WTC11 (cell line): ENCODE measurements at regions not wholly inside any gene's neighbourhood (a gene's known extent, or its start where the extent isn't known, plus 50 kb on each side); places are given as distances from the start of the nearest gene placed in this dataset.

Experiments
- ESRRA ChIP-seq: sonication (generic); formaldehyde crosslinking; IDR thresholded peaks from 2 replicates; pipeline ENCODE4 v1.8.1; 2022; ENCODE audit warnings: mild to moderate bottlenecking, missing genetic modification reagents, borderline replicate concordance
- TP53 ChIP-seq: sonication (generic); formaldehyde crosslinking; IDR thresholded peaks from 2 replicates; pipeline ENCODE4 v1.8.1; 2023; ENCODE audit warnings: mild to moderate bottlenecking, missing genetic modification reagents
- ZNF263 ChIP-seq: sonication (generic); formaldehyde crosslinking; IDR thresholded peaks from 2 replicates; pipeline ENCODE4 v1.8.1; 2022; ENCODE audit warnings: low read depth, mild to moderate bottlenecking, moderate library complexity, missing genetic modification reagents
- ZNF396 ChIP-seq: fragments of 250-450 bp; sonication (Bioruptor Pico); IDR thresholded peaks from 2 replicates; pipeline ENCODE4 v1.8.0; 2021; ENCODE audit warnings: mild to moderate bottlenecking, moderate library complexity, borderline replicate concordance
- TF ChIP-seq, protein P1 (sequence below): fragments of 200-600 bp; IDR thresholded peaks from 2 replicates; pipeline ENCODE4 v1.8.0; 2022; ENCODE audit warnings: antibody characterized with exemption

DNA sequence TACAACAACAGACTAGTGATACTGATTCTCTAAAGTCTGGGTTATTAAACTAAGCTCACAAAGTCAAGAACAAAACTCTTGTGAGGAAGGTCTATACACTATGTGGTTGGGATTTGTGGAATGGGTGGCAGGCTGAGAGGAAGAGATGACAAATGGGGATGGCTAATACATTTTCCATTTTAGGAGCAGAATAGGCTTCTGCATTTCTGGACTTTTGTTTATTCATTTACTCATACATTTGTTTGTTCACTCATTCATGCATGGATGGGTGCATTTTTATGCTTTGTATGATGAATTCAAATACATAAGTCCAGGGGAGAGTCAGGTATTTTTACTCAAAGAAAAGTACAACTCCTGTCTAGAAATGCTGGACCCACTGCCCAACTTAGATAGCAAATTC lies 637.4 kb upstream of the CDH2 start:
- TF ChIP-seq, protein P1, sequence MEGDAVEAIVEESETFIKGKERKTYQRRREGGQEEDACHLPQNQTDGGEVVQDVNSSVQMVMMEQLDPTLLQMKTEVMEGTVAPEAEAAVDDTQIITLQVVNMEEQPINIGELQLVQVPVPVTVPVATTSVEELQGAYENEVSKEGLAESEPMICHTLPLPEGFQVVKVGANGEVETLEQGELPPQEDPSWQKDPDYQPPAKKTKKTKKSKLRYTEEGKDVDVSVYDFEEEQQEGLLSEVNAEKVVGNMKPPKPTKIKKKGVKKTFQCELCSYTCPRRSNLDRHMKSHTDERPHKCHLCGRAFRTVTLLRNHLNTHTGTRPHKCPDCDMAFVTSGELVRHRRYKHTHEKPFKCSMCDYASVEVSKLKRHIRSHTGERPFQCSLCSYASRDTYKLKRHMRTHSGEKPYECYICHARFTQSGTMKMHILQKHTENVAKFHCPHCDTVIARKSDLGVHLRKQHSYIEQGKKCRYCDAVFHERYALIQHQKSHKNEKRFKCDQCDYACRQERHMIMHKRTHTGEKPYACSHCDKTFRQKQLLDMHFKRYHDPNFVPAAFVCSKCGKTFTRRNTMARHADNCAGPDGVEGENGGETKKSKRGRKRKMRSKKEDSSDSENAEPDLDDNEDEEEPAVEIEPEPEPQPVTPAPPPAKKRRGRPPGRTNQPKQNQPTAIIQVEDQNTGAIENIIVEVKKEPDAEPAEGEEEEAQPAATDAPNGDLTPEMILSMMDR, result no peak
- TF ChIP-seq ESRRA (CRISPR knock-in tag) (no peak), ZNF263 (CRISPR knock-in tag) (no peak), ZNF396 (no peak), TP53 (no peak)
